HepG2 (cell line): ENCODE measurements at regions not wholly inside any gene's neighbourhood (a gene's known extent, or its start where the extent isn't known, plus 50 kb on each side); places are given as distances from the start of the nearest gene placed in this dataset.

Experiments
- ATAC-seq: fragments of 200-7000 bp; cut with Tn5 transposase; 3 replicates; pipeline ENCODE4 v1.9.1; 2020; ENCODE audit warnings: mild to moderate bottlenecking, moderate library complexity
- BruUV-seq: library from RNA; stranded (reverse); fragments of 400-500 nt; replicated peaks from 2 replicates; lab custom pipeline; 2021; lab: Mats Ljungman, UMichigan
- CTCF ChIA-PET: fragments of 300-600 bp; formaldehyde crosslinking; extraction: SDS; loops from one replicate; lab custom pipeline; 2021; ENCODE audit warnings: low total read pairs, inconsistent platforms, low intra/inter-chr PET ratio; lab: Yijun Ruan, JAX
- POLR2A ChIA-PET: fragments of 350-600 bp; sonication (Branson Sonifier 250); formaldehyde crosslinking; loops from one replicate; lab custom pipeline; 2020; ENCODE audit warnings: antibody characterized with exemption, inconsistent platforms; lab: Yijun Ruan, JAX
- DNase-seq: peaks from one replicate; pipeline ENCODE4 v3.0.0-alpha.2; 2015; ENCODE audit warnings: low spot score
- FAIRE-seq: peaks from 3 replicates; lab custom pipeline; 2011; peaks lifted over from hg19 to GRCh38; lab: Jason Lieb, UNC
- H2AFZ ChIP-seq: one replicate; pipeline ENCODE4 v1.6.1; 2011; ENCODE audit warnings: low read length, inconsistent platforms
- H3K27ac ChIP-seq: fragments of 300-600 bp; 3 replicates; pipeline ENCODE4 v1.8.0; 2011; ENCODE audit warnings: mixed run types, mild to moderate bottlenecking, mixed read lengths, low read length, inconsistent platforms; ENCODE audit not compliant: insufficient read depth; ENCODE audit errors: extremely low read length
- H3K27me3 ChIP-seq, 2 experiments: fragments of 200-600 bp in 1 of 2; 2 replicates in 1 of 2; 3 replicates in 1 of 2; pipeline versions ENCODE4 v1.6.0 to v1.8.0; 2011; ENCODE audit warnings: low read length in 2 of 2, mild to moderate bottlenecking in 2 of 2, moderate library complexity in 2 of 2, inconsistent platforms in 1 of 2; ENCODE audit not compliant: insufficient read depth in 2 of 2, control insufficient read depth in 1 of 2
- H3K36me3 ChIP-seq, 2 experiments: fragments of 200-600 bp in 1 of 2; replicated peaks in 1 of 2; 2 replicates in 1 of 2; 3 replicates in 1 of 2; pipeline versions ENCODE4 v1.5.1 to v1.8.0; 2011; ENCODE audit warnings: low read length in 2 of 2, inconsistent platforms in 1 of 2; ENCODE audit not compliant: insufficient read depth in 2 of 2, control insufficient read depth in 1 of 2
- H3K4me1 ChIP-seq: 2 replicates; pipeline ENCODE4 v1.5.1; 2012; ENCODE audit warnings: low read length, inconsistent platforms; ENCODE audit not compliant: insufficient read depth
- H3K4me2 ChIP-seq: 2 replicates; pipeline ENCODE4 v1.6.0; 2011; ENCODE audit warnings: low read depth, low read length, inconsistent platforms
- H3K4me3 ChIP-seq, 3 experiments: fragments of 200-600 bp in 1 of 3; sonication (generic), shearing (Covaris generic) in 1 of 3; replicated peaks in 1 of 3; 2 replicates each; pipeline ENCODE4 v1.5.1; 2011 to 2016; ENCODE audit warnings: low read length in 3 of 3, inconsistent platforms in 2 of 3, low read depth in 2 of 3, mild to moderate bottlenecking in 2 of 3, control low read depth in 1 of 3, mixed read lengths in 1 of 3; ENCODE audit not compliant: insufficient read depth in 1 of 3
- H3K79me2 ChIP-seq: one replicate; pipeline ENCODE4 v1.6.1; 2011; ENCODE audit warnings: low read length, inconsistent platforms; ENCODE audit not compliant: insufficient read depth
- H3K9ac ChIP-seq: 2 replicates; pipeline ENCODE4 v1.6.0; 2011; ENCODE audit warnings: mild to moderate bottlenecking, low read depth, low read length, inconsistent platforms; ENCODE audit not compliant: insufficient read depth
- H3K9me3 ChIP-seq: 2 replicates; pipeline ENCODE4 v1.5.1; 2012; ENCODE audit warnings: mild to moderate bottlenecking, low read length
- H4K20me1 ChIP-seq: 2 replicates; pipeline ENCODE4 v1.6.0; 2011; ENCODE audit warnings: inconsistent platforms, mild to moderate bottlenecking, low read length, moderate library complexity; ENCODE audit not compliant: insufficient read depth
- BHLHE40 ChIP-seq: IDR thresholded peaks from 2 replicates; pipeline ENCODE4 v1.6.1; 2011; ENCODE audit warnings: low read length, improper control_type of control experiment
- ESRRA ChIP-seq: sonication (generic); formaldehyde crosslinking; IDR thresholded peaks from 2 replicates; pipeline ENCODE4 v1.5.1; 2020; ENCODE audit warnings: mild to moderate bottlenecking, low read depth, missing genetic modification reagents
- MNT ChIP-seq: fragments of 450-650 bp; IDR thresholded peaks from 2 replicates; pipeline ENCODE4 v1.6.1; 2016
- NKX3-1 ChIP-seq: sonication (generic); formaldehyde crosslinking; IDR thresholded peaks from 2 replicates; pipeline ENCODE4 v1.5.0; 2020; ENCODE audit warnings: missing genetic modification reagents
- PTBP1 ChIP-seq: fragments of 200-400 bp; formaldehyde crosslinking; IDR thresholded peaks from 2 replicates; pipeline ENCODE4 v1.6.1; 2018; ENCODE audit warnings: low read length, low read depth; ENCODE audit not compliant: poor library complexity, severe bottlenecking
- ZFP36L2 ChIP-seq: sonication (generic); formaldehyde crosslinking; IDR thresholded peaks from 2 replicates; pipeline ENCODE4 v1.4.0; 2020; ENCODE audit warnings: missing genetic modification reagents
- ZNF275 ChIP-seq: sonication (generic); formaldehyde crosslinking; IDR thresholded peaks from 2 replicates; pipeline ENCODE4 v1.8.0; 2022; ENCODE audit warnings: missing genetic modification reagents, mild to moderate bottlenecking, inconsistent platforms, borderline replicate concordance
- ZNF333 ChIP-seq: sonication (generic); formaldehyde crosslinking; IDR thresholded peaks from 2 replicates; pipeline ENCODE4 v1.4.0; 2020; ENCODE audit warnings: mild to moderate bottlenecking, missing genetic modification reagents, borderline replicate concordance
- ZNF777 ChIP-seq: sonication (generic); formaldehyde crosslinking; IDR thresholded peaks from 2 replicates; pipeline ENCODE4 v1.4.0; 2020; ENCODE audit warnings: missing genetic modification reagents
- ZSCAN21 ChIP-seq: sonication (generic); formaldehyde crosslinking; IDR thresholded peaks from 2 replicates; pipeline ENCODE4 v1.8.0; 2022; ENCODE audit warnings: mild to moderate bottlenecking, missing genetic modification reagents, moderate library complexity, borderline replicate concordance
- ZUFSP ChIP-seq: sonication (generic); formaldehyde crosslinking; IDR thresholded peaks from 2 replicates; pipeline ENCODE4 v1.9.0; 2021; ENCODE audit warnings: missing genetic modification reagents, mild to moderate bottlenecking, borderline replicate concordance
- WGBS: methylation state at CpG from one replicate; pipeline ENCODE4 v1.1.6; 2017; ENCODE audit warnings: low lambda C conversion rate; 5-methylcytosine and 5-hydroxymethylcytosine counted together
- in situ Hi-C: cut with HindIII; loops from 2 replicates; pipeline ENCODE4 v1.10.0; 2017; ENCODE audit warnings: low pct_unique_long_range_greater_than_20kb; ENCODE audit not compliant: extremely low pct_ligation_motif_present
- intact Hi-C: fragments of 100-400 bp; cut with micrococcal nuclease; formaldehyde crosslinking; loops from one replicate; pipeline ENCODE4 v1.10.0; 2022; ENCODE audit not compliant: unreplicated experiment
- TF ChIP-seq, protein P1 (sequence below): sonication (generic); formaldehyde crosslinking; IDR thresholded peaks from 2 replicates; pipeline ENCODE4 v1.8.1; 2023; ENCODE audit warnings: mild to moderate bottlenecking, moderate library complexity, missing genetic modification reagents

DNA sequence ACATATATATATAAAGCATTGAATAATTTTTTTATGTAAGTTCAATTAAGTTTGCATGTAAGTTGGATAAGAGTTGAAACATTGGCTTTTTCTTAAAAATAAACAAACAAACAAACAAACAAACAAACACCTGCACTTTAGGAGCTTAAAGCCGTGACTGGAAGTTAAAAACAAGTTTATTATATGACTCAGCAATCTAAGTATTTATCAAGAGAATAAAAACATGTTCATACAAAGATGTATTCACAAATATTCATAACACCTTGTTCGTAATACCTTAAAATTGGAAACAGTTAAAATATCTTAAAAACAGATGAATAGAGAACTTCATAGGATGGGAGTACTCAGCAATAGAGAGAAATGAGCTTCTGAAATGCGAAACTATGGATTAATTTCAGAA lies 61.5 kb upstream of the ANXA1 start:
- Histone ChIP-seq H4K20me1 (no peaks in the 10 kb centered on the region), H3K79me2 (no peaks in the 10 kb centered on the region), H2AFZ (no peak overlapping the region), H3K9me3 (no peaks in the 10 kb centered on the region), H3K4me2 (no peak overlapping the region), H3K27me3 (0 out of 5 replicates have a peak, but pooled peaks cover 0 to 3% of the 10 kb centered on the region in 2 experiments), H3K4me3 (no peak overlapping the region), H3K4me1 (no peaks in the 10 kb centered on the region), H3K36me3 (no peaks in the 10 kb centered on the region), H3K9ac (no peak overlapping the region), H3K27ac (no peak overlapping the region)
- intact Hi-C loops (no loop called here), in situ Hi-C loops (no loop called here)
- BruUV-seq, result no TSS peak
- no peak for ATAC-seq
- 12% methylated on average over 3 of the region's 3 CpGs for WGBS
- no peak for TF ChIP-seq ZNF333 (CRISPR knock-in tag)
- TF ChIP-seq BHLHE40, result no peak
- POLR2A ChIA-PET, result no interaction called here
- CTCF ChIA-PET, result no interaction called here
- no peak for FAIRE-seq
- DNase-seq, result no peak

- no TSS peak for BruUV-seq
- POLR2A ChIA-PET, result no interaction called here
- TF ChIP-seq PTBP1, result no peak
- no peak for TF ChIP-seq ZNF275
- no peak for TF ChIP-seq ZSCAN21
- no peak for TF ChIP-seq ESRRA (CRISPR knock-in tag)
- TF ChIP-seq ZUFSP (CRISPR knock-in tag), result no peak
- no peak for TF ChIP-seq NKX3-1 (CRISPR knock-in tag)
- TF ChIP-seq MNT, result no peak
- no peak for TF ChIP-seq ZNF777 (CRISPR knock-in tag)
- no peak for TF ChIP-seq ZFP36L2 (CRISPR knock-in tag)
- TF ChIP-seq, protein P1, sequence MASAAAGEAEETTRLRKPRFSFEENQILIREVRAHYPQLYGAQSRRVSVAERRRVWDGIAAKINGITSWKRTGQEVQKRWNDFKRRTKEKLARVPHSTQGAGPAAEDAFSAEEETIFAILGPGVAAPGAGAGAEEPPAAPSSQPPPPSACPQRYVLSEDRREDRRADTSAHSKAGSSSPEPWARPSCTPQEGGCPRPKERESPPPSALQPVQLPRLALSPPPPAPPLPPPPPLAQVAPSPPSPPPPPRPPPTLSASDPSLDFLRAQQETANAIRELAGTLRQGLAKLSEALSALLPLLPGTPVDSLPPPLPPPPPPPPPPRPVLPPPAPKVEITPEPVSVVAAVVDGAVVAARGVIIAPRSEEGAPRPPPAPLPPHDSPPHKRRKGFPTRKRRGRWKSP, result no peak
Measured at GRCh38 chr9:73089304-73089985, 62.2 kb upstream of the ANXA1 start.

More at GRCh38 chr9:73089304-73089985, 62.2 kb upstream of the ANXA1 start:
- H3K4me2 ChIP-seq, result no peak overlapping the region
- no peak overlapping the region for H3K27ac ChIP-seq
- no peak overlapping the region for H2AFZ ChIP-seq
- ATAC-seq (no peak), DNase-seq (no peak), FAIRE-seq (no peak)
- in situ Hi-C loops, result no loop called here
- H3K79me2 ChIP-seq, result no peaks in the 10 kb centered on the region
- no peak overlapping the region for H3K9ac ChIP-seq
- 7% methylated on average over 3 of the region's 3 CpGs for WGBS
- H3K4me3 ChIP-seq, result no peak overlapping the region
- H4K20me1 ChIP-seq, result no peaks in the 10 kb centered on the region
- intact Hi-C loops, result no loop called here
- H3K4me1 ChIP-seq, result no peaks in the 10 kb centered on the region
- no peaks in the 10 kb centered on the region for H3K36me3 ChIP-seq
- no peaks in the 10 kb centered on the region for H3K9me3 ChIP-seq
- H3K27me3 ChIP-seq, result 0 out of 5 replicates have a peak, but pooled peaks cover 0 to 3% of the 10 kb centered on the region in 2 experiments
- CTCF ChIA-PET, result no interaction called here
